Adrenal gland (tissue), 9 donors: ENCODE measurements at regions not wholly inside any gene's neighbourhood (a gene's known extent, or its start where the extent isn't known, plus 50 kb on each side); places are given as distances from the start of the nearest gene placed in this dataset.

Experiments used
- DNase-seq, 7 donors: peaks; one replicate each; pipeline ENCODE4 v3.0.0-alpha.2; 2019 to 2020
- H3K27ac ChIP-seq, 5 donors: fragments of 200-600 bp; sonication (generic) in 4 of 5; 1 replicate in 3 of 5; 2 replicates in 2 of 5; pipeline versions ENCODE4 v1.5.1 to v1.8.0; 2016 to 2020; ENCODE audit warnings: mild to moderate bottlenecking in 1 of 5
- H3K27me3 ChIP-seq: fragments of 200-600 bp; 2 replicates; pipeline ENCODE4 v1.8.0; 2021
- H3K36me3 ChIP-seq, 2 donors: fragments of 200-600 bp; replicated peaks in 1 of 2; 1 replicate in 1 of 2; 2 replicates in 1 of 2; pipeline versions ENCODE4 v1.5.1 to v1.8.0; 2018 to 2022
- H3K4me1 ChIP-seq, 2 donors: fragments of 200-600 bp; replicated peaks in 1 of 2; 1 replicate in 1 of 2; 2 replicates in 1 of 2; pipeline versions ENCODE4 v1.5.1 to v1.8.0; 2018 to 2021
- H3K4me3 ChIP-seq, 4 donors: fragments of 200-600 bp; sonication (generic) in 3 of 4; one replicate each; pipeline ENCODE4 v1.5.1; 2016 to 2018
- H3K9me3 ChIP-seq, 3 donors: fragments of 200-600 bp; sonication (generic) in 1 of 3; replicated peaks in 1 of 3; 1 replicate in 2 of 3; 2 replicates in 1 of 3; pipeline versions ENCODE4 v1.5.1 to v1.8.0; 2016 to 2021
- POLR2A ChIP-seq, 2 donors: fragments of 450-650 bp; IDR thresholded peaks; one replicate each; pipeline ENCODE4 v1.6.1; 2017; ENCODE audit warnings: antibody characterized with exemption in 2 of 2, mild to moderate bottlenecking in 2 of 2, moderate library complexity in 1 of 2
- WGBS, 4 donors: extraction: QIAGEN DNeasy Blood & Tissue Kit in 2 of 4; methylation state at CpG; one replicate each; pipeline versions ENCODE4 v1.1.5 to v1.1.7; 2013 to 2017; 5-methylcytosine and 5-hydroxymethylcytosine counted together
- intact Hi-C, 2 donors: fragments of 100-400 bp; cut with DNase I; formaldehyde crosslinking; loops; one replicate each; pipeline versions ENCODE4 v1.14.1 to v1.15.0; 2022 to 2023
- TF ChIP-seq, protein P1 (sequence below), 6 experiments: fragments of 450-650 bp in 4 of 6; fragments of 200-600 bp in 2 of 6; sonication (generic) in 1 of 6; IDR thresholded peaks; 1 replicate in 5 of 6; 2 replicates in 1 of 6; pipeline versions ENCODE4 v1.5.1 to v1.8.0; 2016 to 2021; ENCODE audit warnings: antibody characterized with exemption in 6 of 6, mild to moderate bottlenecking in 2 of 6, moderate library complexity in 1 of 6
- donor health status: healthy with polysubstance abuse.
- donor health status: Bipolar disorder and iron deficiency.
- donor health status: DM: yes; HTN: yes; CAD: no.
- donor health status: DM: no; HTN: no; CAD: no.
- donor health status: DM: no; HTN: no; CAD: no.

GRCh38 chr5:57988813-57989212 is 471.1 kb downstream of the PLK2 start:
- intact Hi-C loops: no loop called here
- no peaks in the 10 kb centered on the region for H3K9me3 ChIP-seq
- no peaks in the 10 kb centered on the region for H3K27me3 ChIP-seq
- TF ChIP-seq, protein P1, sequence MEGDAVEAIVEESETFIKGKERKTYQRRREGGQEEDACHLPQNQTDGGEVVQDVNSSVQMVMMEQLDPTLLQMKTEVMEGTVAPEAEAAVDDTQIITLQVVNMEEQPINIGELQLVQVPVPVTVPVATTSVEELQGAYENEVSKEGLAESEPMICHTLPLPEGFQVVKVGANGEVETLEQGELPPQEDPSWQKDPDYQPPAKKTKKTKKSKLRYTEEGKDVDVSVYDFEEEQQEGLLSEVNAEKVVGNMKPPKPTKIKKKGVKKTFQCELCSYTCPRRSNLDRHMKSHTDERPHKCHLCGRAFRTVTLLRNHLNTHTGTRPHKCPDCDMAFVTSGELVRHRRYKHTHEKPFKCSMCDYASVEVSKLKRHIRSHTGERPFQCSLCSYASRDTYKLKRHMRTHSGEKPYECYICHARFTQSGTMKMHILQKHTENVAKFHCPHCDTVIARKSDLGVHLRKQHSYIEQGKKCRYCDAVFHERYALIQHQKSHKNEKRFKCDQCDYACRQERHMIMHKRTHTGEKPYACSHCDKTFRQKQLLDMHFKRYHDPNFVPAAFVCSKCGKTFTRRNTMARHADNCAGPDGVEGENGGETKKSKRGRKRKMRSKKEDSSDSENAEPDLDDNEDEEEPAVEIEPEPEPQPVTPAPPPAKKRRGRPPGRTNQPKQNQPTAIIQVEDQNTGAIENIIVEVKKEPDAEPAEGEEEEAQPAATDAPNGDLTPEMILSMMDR (IDR thresholded peaks at IDR 0.05): no peak
- TF ChIP-seq POLR2A (IDR thresholded peaks at IDR 0.05): no peak
- WGBS, 4 donors: 50 to 77% (median 75%) methylated on average over 1 of the region's 1 CpG
- H3K4me3 ChIP-seq: no peak overlapping the region
- DNase-seq: no peak
- no peak overlapping the region for H3K27ac ChIP-seq
- H3K36me3 ChIP-seq: no peaks in the 10 kb centered on the region
- H3K4me1 ChIP-seq: no peaks in the 10 kb centered on the region

- 53 to 71% (median 61%) methylated on average over 1 of the region's 1 CpG for WGBS, 4 donors
Observed at GRCh38 chr5:57987552-57987951, 472.3 kb downstream of the PLK2 start.

DNA sequence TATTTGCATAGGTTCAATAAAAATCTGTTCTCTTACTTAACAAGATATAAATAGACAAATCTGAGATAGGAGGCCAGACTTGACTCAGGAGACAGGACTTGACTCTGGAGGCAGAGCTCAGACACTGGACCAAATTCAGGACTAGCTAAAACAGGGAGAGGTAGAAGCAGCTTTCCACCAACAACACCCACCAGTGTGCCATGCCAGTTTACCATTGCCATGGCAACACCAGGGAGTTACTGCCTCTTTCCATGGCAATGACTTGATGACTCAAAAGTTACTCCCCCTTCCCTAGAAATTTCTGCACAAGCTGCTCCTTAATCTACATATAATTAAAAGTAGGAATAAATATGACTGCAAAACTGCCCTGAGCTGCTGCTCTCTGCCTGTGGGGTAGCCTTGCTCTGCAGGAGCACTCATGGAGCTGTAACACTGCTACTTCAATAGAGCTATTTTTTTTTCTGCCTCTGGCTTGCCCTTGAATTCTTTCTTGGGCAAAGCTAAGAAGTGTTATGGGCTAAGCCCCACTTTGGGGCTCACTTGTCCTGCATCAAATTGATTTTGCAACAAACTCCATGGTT is 473.0 kb downstream of the PLK2 start:
- H3K27ac ChIP-seq: no peak overlapping the region
- no peaks in the 10 kb centered on the region for H3K36me3 ChIP-seq
- H3K4me1 ChIP-seq: no peaks in the 10 kb centered on the region
- intact Hi-C loops: no loop called here
- TF ChIP-seq, protein P1 (IDR thresholded peaks at IDR 0.05): no peak
- no peak for TF ChIP-seq POLR2A (IDR thresholded peaks at IDR 0.05)
- no peak for DNase-seq
- H3K27me3 ChIP-seq: no peaks in the 10 kb centered on the region
- H3K9me3 ChIP-seq: no peaks in the 10 kb centered on the region
- no peak overlapping the region for H3K4me3 ChIP-seq

More at GRCh38 chr5:57987552-57987951, 472.3 kb downstream of the PLK2 start:
- Histone ChIP-seq H3K36me3 (no peaks in the 10 kb centered on the region), H3K27ac (no peak overlapping the region), H3K9me3 (no peaks in the 10 kb centered on the region), H3K4me1 (no peaks in the 10 kb centered on the region), H3K4me3 (no peak overlapping the region), H3K27me3 (no peaks in the 10 kb centered on the region)
- DNase-seq: no peak
- TF ChIP-seq, protein P1 (IDR thresholded peaks at IDR 0.05): no peak
- TF ChIP-seq POLR2A (IDR thresholded peaks at IDR 0.05): no peak
- intact Hi-C loops: no loop called here

DNA sequence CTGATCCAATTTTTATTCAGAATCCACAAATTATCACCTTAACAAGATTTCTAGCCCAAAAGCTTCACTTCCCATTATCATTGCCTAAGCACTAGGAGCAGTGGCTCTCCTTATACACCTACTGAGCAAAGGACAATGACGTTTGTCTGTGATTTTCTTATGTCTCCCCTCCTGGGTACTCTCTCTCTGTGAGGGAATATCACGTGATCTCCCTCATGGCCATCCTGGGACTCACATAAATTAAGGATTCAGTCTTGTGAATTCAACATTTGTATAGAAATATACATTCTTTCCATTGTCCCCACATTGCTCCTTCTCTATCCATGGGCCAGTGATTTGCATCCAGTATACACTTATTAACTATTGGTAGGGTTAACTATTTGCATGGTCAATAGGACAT is 476.5 kb downstream of the PLK2 start:
- H3K36me3 ChIP-seq: no peaks in the 10 kb centered on the region
- no peaks in the 10 kb centered on the region for H3K27me3 ChIP-seq
- 27 to 42% (median 34%) methylated on average over 2 of the region's 2 CpGs for WGBS, 4 donors
- no peaks in the 10 kb centered on the region for H3K4me1 ChIP-seq
- H3K27ac ChIP-seq: no peak overlapping the region
- no peak overlapping the region for H3K4me3 ChIP-seq
- no peak for DNase-seq
- no peak for TF ChIP-seq POLR2A (IDR thresholded peaks at IDR 0.05)
- TF ChIP-seq, protein P1 (IDR thresholded peaks at IDR 0.05): no peak
- intact Hi-C loops: no loop called here
- no peaks in the 10 kb centered on the region for H3K9me3 ChIP-seq
